ENCODE measurements at regions not wholly inside any gene's neighbourhood (a gene's known extent, or its start where the extent isn't known, plus 50 kb on each side); places are given as distances from the start of the nearest gene placed in this dataset.

- FAIRE-seq = no peak
Observed at GRCh38 chr5:82417776-82418607, 139.8 kb upstream of the RPS23 start.

- FAIRE-seq = no peak
Observed at GRCh38 chr5:82416512-82416911, 138.4 kb upstream of the RPS23 start.

- FAIRE-seq = no peak
Observed at GRCh38 chr5:82414041-82414388, 135.9 kb upstream of the RPS23 start.

GRCh38 chr5:82413302-82414040 is 135.3 kb upstream of the RPS23 start:
- no peak for FAIRE-seq

- no peak for FAIRE-seq
Observed at GRCh38 chr5:82408033-82408432, 129.9 kb upstream of the RPS23 start.

GRCh38 chr5:82406205-82406773 is 128.1 kb upstream of the RPS23 start:
- no peak for FAIRE-seq

- no peak for FAIRE-seq
Observed at GRCh38 chr5:82405618-82406204, 127.6 kb upstream of the RPS23 start.

GRCh38 chr5:82405161-82405560 is 127.0 kb upstream of the RPS23 start:
- FAIRE-seq = no peak

- FAIRE-seq = no peak
Observed at GRCh38 chr5:82404382-82404945, 126.3 kb upstream of the RPS23 start.

- no peak for FAIRE-seq
Observed at GRCh38 chr5:82403724-82404123, 125.6 kb upstream of the RPS23 start.

- no peak for FAIRE-seq
Observed at GRCh38 chr5:82403026-82403425, 124.9 kb upstream of the RPS23 start.

GRCh38 chr5:82399111-82399510 is 121.0 kb upstream of the RPS23 start:
- peak; percentile 88 for FAIRE-seq

- peak; percentile 55 for FAIRE-seq
Observed at GRCh38 chr5:82397741-82398320, 119.7 kb upstream of the RPS23 start.

- FAIRE-seq = peak; percentile 98
Observed at GRCh38 chr5:82396871-82397514, 118.8 kb upstream of the RPS23 start.

GRCh38 chr5:82396396-82396795 is 118.2 kb upstream of the RPS23 start:
- FAIRE-seq = no peak

- no peak for FAIRE-seq
Observed at GRCh38 chr5:82393951-82394350, 115.8 kb upstream of the RPS23 start.

GRCh38 chr5:82390088-82390487 is 111.9 kb upstream of the RPS23 start:
- no peak for FAIRE-seq

- FAIRE-seq = no peak
Observed at GRCh38 chr5:82389347-82389746, 111.2 kb upstream of the RPS23 start.

GRCh38 chr5:82388181-82388580 is 110.0 kb upstream of the RPS23 start:
- FAIRE-seq = no peak

GRCh38 chr5:82387819-82388166 is 109.6 kb upstream of the RPS23 start:
- FAIRE-seq = no peak

- peak; percentile 95 for FAIRE-seq
Observed at GRCh38 chr5:82387001-82387818, 109.1 kb upstream of the RPS23 start.

- no peak for FAIRE-seq
Observed at GRCh38 chr5:82386576-82386975, 108.4 kb upstream of the RPS23 start.

All from islet of Langerhans (tissue), 1 donor.